ENCODE measurements at regions not wholly inside any gene's neighbourhood (a gene's known extent, or its start where the extent isn't known, plus 50 kb on each side); places are given as distances from the start of the nearest gene placed in this dataset.
"Not testable (repeated sequence)": the region's sequence is repeated elsewhere in the genome, so short reads cannot be mapped to it uniquely, and the experiment has no call there.

GRCh38 chr14:71452539-71452938 is 479.7 kb upstream of the RGS6 start:
- Mint-ChIP-seq H3K36me3 (ENCODE audit: low read depth) (peaks cover 15% of the 10 kb centered on the region), H3K9me3 (no peaks in the 10 kb centered on the region), H3K4me3 (no peak overlapping the region), H3K4me1 (ENCODE audit: low read depth) (peaks cover 34% of the 10 kb centered on the region), H3K27ac (peak overlapping the region; percentile 44), H3K27me3 (ENCODE audit: insufficient read depth) (no peaks in the 10 kb centered on the region)
- no peak for DNase-seq (ENCODE audit: low spot score)
- intact Hi-C loops (cut with micrococcal nuclease) = loop anchor here (2.0 to 5.0 kb wide), 4 partner anchors 20 to 128 kb away; no protein-coding TSS in a partner anchor

GRCh38 chr14:71452987-71453386 is 479.2 kb upstream of the RGS6 start:
- H3K27ac Mint-ChIP-seq = no peak overlapping the region
- H3K4me1 Mint-ChIP-seq (ENCODE audit: low read depth) = peaks cover 34% of the 10 kb centered on the region
- DNase-seq (ENCODE audit: low spot score) = no peak
- H3K27me3 Mint-ChIP-seq (ENCODE audit: insufficient read depth) = no peaks in the 10 kb centered on the region
- H3K9me3 Mint-ChIP-seq = no peaks in the 10 kb centered on the region
- peaks cover 15% of the 10 kb centered on the region for H3K36me3 Mint-ChIP-seq (ENCODE audit: low read depth)
- H3K4me3 Mint-ChIP-seq = no peak overlapping the region
- intact Hi-C loops (cut with micrococcal nuclease) = loop anchor here (2.0 to 5.0 kb wide), 4 partner anchors 20 to 128 kb away; no protein-coding TSS in a partner anchor

GRCh38 chr14:71454010-71454409 is 478.2 kb upstream of the RGS6 start:
- no peaks in the 10 kb centered on the region for H3K9me3 Mint-ChIP-seq
- no peaks in the 10 kb centered on the region for H3K27me3 Mint-ChIP-seq (ENCODE audit: insufficient read depth)
- peaks cover 15% of the 10 kb centered on the region for H3K36me3 Mint-ChIP-seq (ENCODE audit: low read depth)
- H3K4me1 Mint-ChIP-seq (ENCODE audit: low read depth) = peaks cover 31% of the 10 kb centered on the region
- H3K27ac Mint-ChIP-seq = no peak overlapping the region
- no peak for DNase-seq (ENCODE audit: low spot score)
- no peak overlapping the region for H3K4me3 Mint-ChIP-seq
- intact Hi-C loops (cut with micrococcal nuclease) = loop anchor here (5.0 kb wide), 1 partner anchor 43 kb away; no protein-coding TSS in a partner anchor

GRCh38 chr14:71454513-71455332 is 477.5 kb upstream of the RGS6 start:
- no peak for DNase-seq (ENCODE audit: low spot score)
- Mint-ChIP-seq H3K9me3 (peaks cover 2% of the 10 kb centered on the region), H3K4me3 (no peak overlapping the region), H3K4me1 (ENCODE audit: low read depth) (peaks cover 27% of the 10 kb centered on the region), H3K27me3 (ENCODE audit: insufficient read depth) (no peaks in the 10 kb centered on the region), H3K27ac (no peak overlapping the region), H3K36me3 (ENCODE audit: low read depth) (peaks cover 20% of the 10 kb centered on the region)
- intact Hi-C loops (cut with micrococcal nuclease) = loop anchor here (5.0 kb wide), 1 partner anchor 43 kb away; no protein-coding TSS in a partner anchor

GRCh38 chr14:71460091-71460490 is 472.1 kb upstream of the RGS6 start:
- H3K27ac Mint-ChIP-seq = no peak overlapping the region
- DNase-seq (ENCODE audit: low spot score) = no peak
- H3K4me3 Mint-ChIP-seq = no peak overlapping the region
- H3K9me3 Mint-ChIP-seq = peaks cover 17% of the 10 kb centered on the region
- H3K4me1 Mint-ChIP-seq (ENCODE audit: low read depth) = peaks cover 11% of the 10 kb centered on the region
- H3K36me3 Mint-ChIP-seq (ENCODE audit: low read depth) = peaks cover 31% of the 10 kb centered on the region
- intact Hi-C loops (cut with micrococcal nuclease) = no loop called here
- no peaks in the 10 kb centered on the region for H3K27me3 Mint-ChIP-seq (ENCODE audit: insufficient read depth)

GRCh38 chr14:71461617-71462016 is 470.6 kb upstream of the RGS6 start:
- H3K4me1 Mint-ChIP-seq (ENCODE audit: low read depth); H3K27me3 Mint-ChIP-seq (ENCODE audit: insufficient read depth); H3K4me3 Mint-ChIP-seq; H3K27ac Mint-ChIP-seq; DNase-seq (ENCODE audit: low spot score); intact Hi-C loops (cut with micrococcal nuclease): not testable (repeated sequence)
- Mint-ChIP-seq H3K36me3 (ENCODE audit: low read depth) (peaks cover 35% of the 10 kb centered on the region), H3K9me3 (peaks cover 17% of the 10 kb centered on the region)

- Mint-ChIP-seq H3K4me1 (ENCODE audit: low read depth) (peaks cover 14% of the 10 kb centered on the region), H3K36me3 (ENCODE audit: low read depth) (peaks cover 45% of the 10 kb centered on the region), H3K27ac (no peak overlapping the region), H3K27me3 (ENCODE audit: insufficient read depth) (no peaks in the 10 kb centered on the region), H3K9me3 (peaks cover 26% of the 10 kb centered on the region), H3K4me3 (no peak overlapping the region)
- no peak for DNase-seq (ENCODE audit: low spot score)
- intact Hi-C loops (cut with micrococcal nuclease) = no loop called here
Measured at GRCh38 chr14:71463807-71464206, 468.4 kb upstream of the RGS6 start.

GRCh38 chr14:71464840-71465239 is 467.4 kb upstream of the RGS6 start:
- peaks cover 42% of the 10 kb centered on the region for H3K36me3 Mint-ChIP-seq (ENCODE audit: low read depth)
- intact Hi-C loops (cut with micrococcal nuclease) = no loop called here
- peaks cover 23% of the 10 kb centered on the region for H3K9me3 Mint-ChIP-seq
- no peaks in the 10 kb centered on the region for H3K27me3 Mint-ChIP-seq (ENCODE audit: insufficient read depth)
- H3K27ac Mint-ChIP-seq = no peak overlapping the region
- H3K4me1 Mint-ChIP-seq (ENCODE audit: low read depth) = peaks cover 24% of the 10 kb centered on the region
- no peak overlapping the region for H3K4me3 Mint-ChIP-seq
- DNase-seq (ENCODE audit: low spot score) = no peak

- Mint-ChIP-seq H3K9me3 (peaks cover 20% of the 10 kb centered on the region), H3K4me1 (ENCODE audit: low read depth) (peaks cover 29% of the 10 kb centered on the region), H3K27ac (no peak overlapping the region), H3K27me3 (ENCODE audit: insufficient read depth) (no peaks in the 10 kb centered on the region), H3K4me3 (no peak overlapping the region), H3K36me3 (ENCODE audit: low read depth) (peaks cover 39% of the 10 kb centered on the region)
- no peak for DNase-seq (ENCODE audit: low spot score)
- intact Hi-C loops (cut with micrococcal nuclease) = no loop called here
Measured at GRCh38 chr14:71465316-71465715, 466.9 kb upstream of the RGS6 start.

- intact Hi-C loops (cut with micrococcal nuclease) = no loop called here
- H3K4me3 Mint-ChIP-seq = no peak overlapping the region
- DNase-seq (ENCODE audit: low spot score) = no peak
- peaks cover 33% of the 10 kb centered on the region for H3K4me1 Mint-ChIP-seq (ENCODE audit: low read depth)
- H3K27ac Mint-ChIP-seq = no peak overlapping the region
- peaks cover 20% of the 10 kb centered on the region for H3K9me3 Mint-ChIP-seq
- no peaks in the 10 kb centered on the region for H3K27me3 Mint-ChIP-seq (ENCODE audit: insufficient read depth)
- peaks cover 35% of the 10 kb centered on the region for H3K36me3 Mint-ChIP-seq (ENCODE audit: low read depth)
Measured at GRCh38 chr14:71466251-71466650, 466.0 kb upstream of the RGS6 start.

- intact Hi-C loops (cut with micrococcal nuclease) = no loop called here
- Mint-ChIP-seq H3K4me3 (no peak overlapping the region), H3K9me3 (peaks cover 20% of the 10 kb centered on the region), H3K36me3 (ENCODE audit: low read depth) (peaks cover 33% of the 10 kb centered on the region), H3K27me3 (ENCODE audit: insufficient read depth) (no peaks in the 10 kb centered on the region), H3K4me1 (ENCODE audit: low read depth) (peaks cover 35% of the 10 kb centered on the region), H3K27ac (no peak overlapping the region)
- no peak for DNase-seq (ENCODE audit: low spot score)
Measured at GRCh38 chr14:71466946-71467345, 465.3 kb upstream of the RGS6 start.

GRCh38 chr14:71467361-71467811 is 464.8 kb upstream of the RGS6 start:
- intact Hi-C loops (cut with micrococcal nuclease) = no loop called here
- peaks cover 40% of the 10 kb centered on the region for H3K4me1 Mint-ChIP-seq (ENCODE audit: low read depth)
- H3K27ac Mint-ChIP-seq = no peak overlapping the region
- H3K4me3 Mint-ChIP-seq = no peak overlapping the region
- peaks cover 33% of the 10 kb centered on the region for H3K36me3 Mint-ChIP-seq (ENCODE audit: low read depth)
- H3K9me3 Mint-ChIP-seq = peaks cover 20% of the 10 kb centered on the region
- DNase-seq (ENCODE audit: low spot score) = no peak
- H3K27me3 Mint-ChIP-seq (ENCODE audit: insufficient read depth) = no peaks in the 10 kb centered on the region

GRCh38 chr14:71468701-71469100 is 463.5 kb upstream of the RGS6 start:
- H3K27me3 Mint-ChIP-seq (ENCODE audit: insufficient read depth) = no peaks in the 10 kb centered on the region
- H3K27ac Mint-ChIP-seq = no peak overlapping the region
- H3K4me1 Mint-ChIP-seq (ENCODE audit: low read depth) = peaks cover 48% of the 10 kb centered on the region
- H3K9me3 Mint-ChIP-seq = peaks cover 14% of the 10 kb centered on the region
- no peak overlapping the region for H3K4me3 Mint-ChIP-seq
- intact Hi-C loops (cut with micrococcal nuclease) = no loop called here
- H3K36me3 Mint-ChIP-seq (ENCODE audit: low read depth) = peaks cover 29% of the 10 kb centered on the region
- no peak for DNase-seq (ENCODE audit: low spot score)

All from activated T-helper 1 cell treated with anti-CD3 and anti-CD28 coated beads, Interleukin-12 subunit alpha, Interleukin-12 subunit beta, Interleukin-2, Interleukin-4 antibody, amounts not matched to agents 30 ng/mL and 10 ng/mL and 1 ng/mL, durations not matched to agents 14 hours and 24 hours and 36 hours (primary cell).